Esophagus muscularis mucosa (tissue), 3 donors: ENCODE measurements at regions not wholly inside any gene's neighbourhood (a gene's known extent, or its start where the extent isn't known, plus 50 kb on each side); places are given as distances from the start of the nearest gene placed in this dataset.
"Not testable (repeated sequence)": the region's sequence is repeated elsewhere in the genome, so short reads cannot be mapped to it uniquely, and the experiment has no call there.

ENCODE experiments used
- CTCF ChIP-seq, 3 experiments: fragments of 200-600 bp in 2 of 3; fragments of 450-650 bp in 1 of 3; sonication (generic) in 2 of 3; IDR thresholded peaks; one replicate each; pipeline ENCODE4 v1.5.1; 2017 to 2019; ENCODE audit warnings: antibody characterized with exemption in 3 of 3, mild to moderate bottlenecking in 2 of 3, moderate library complexity in 1 of 3
- POLR2A ChIP-seq: fragments of 450-650 bp; IDR thresholded peaks from one replicate; pipeline ENCODE4 v1.6.1; 2017; ENCODE audit warnings: antibody characterized with exemption, moderate library complexity, mild to moderate bottlenecking, low read depth
- POLR2AphosphoS5 ChIP-seq, 2 donors: sonication (generic); formaldehyde crosslinking; IDR thresholded peaks; one replicate each; pipeline ENCODE4 v1.6.1; 2017; ENCODE audit warnings: antibody characterized with exemption in 2 of 2

- not testable (repeated sequence) for TF ChIP-seq CTCF (IDR thresholded peaks at IDR 0.05); POLR2A; POLR2AphosphoS5 (IDR thresholded peaks at IDR 0.05)
Observed at GRCh38 chr1:189225794-189226145, 1251.9 kb downstream of the BRINP3 start.
